ENCODE measurements at regions not wholly inside any gene's neighbourhood (a gene's known extent, or its start where the extent isn't known, plus 50 kb on each side); places are given as distances from the start of the nearest gene placed in this dataset.

- TF ChIP-seq GATA2 (IDR thresholded peaks at IDR 0.05; ENCODE audit: low read depth, low read length) (no peak), GATA3 (IDR thresholded peaks at IDR 0.05; ENCODE audit: low read depth, low read length) (no peak)
Observed at GRCh38 chr22:48551716-48552268, 1275.9 kb downstream of the BRD1 start.
